Activated CD8-positive, alpha-beta T cell treated with anti-CD3 and anti-CD28 coated beads for 36 hours (primary cell): ENCODE measurements at regions not wholly inside any gene's neighbourhood (a gene's known extent, or its start where the extent isn't known, plus 50 kb on each side); places are given as distances from the start of the nearest gene placed in this dataset.
"Not testable (repeated sequence)": the region's sequence is repeated elsewhere in the genome, so short reads cannot be mapped to it uniquely, and the experiment has no call there.

Experiments
- ATAC-seq: fragments of 200-7000 bp; cut with Tn5 transposase; one replicate; pipeline ENCODE4 v1.10.0; 2021; ENCODE audit warnings: mild to moderate bottlenecking, moderate library complexity
- CTCF ChIA-PET: fragments of 350-600 bp; sonication (Branson Sonifier 250); formaldehyde crosslinking; loops from one replicate; lab custom pipeline; 2021; ENCODE audit warnings: antibody characterized with exemption; lab: Charles Lee
- POLR2A ChIA-PET: fragments of 350-600 bp; sonication (Branson Sonifier 250); formaldehyde crosslinking; loops from one replicate; lab custom pipeline; 2021; ENCODE audit warnings: antibody characterized with exemption; lab: Charles Lee
- DNase-seq: peaks from one replicate; pipeline ENCODE4 v3.0.0-alpha.2; 2020
- H3K27ac Mint-ChIP-seq: one replicate; pipeline ENCODE4 v1.8.0; 2021; ENCODE audit warnings: mild to moderate bottlenecking, mixed read lengths
- H3K27me3 Mint-ChIP-seq: one replicate; pipeline ENCODE4 v1.8.0; 2021; ENCODE audit warnings: mixed read lengths
- H3K36me3 Mint-ChIP-seq: one replicate; pipeline ENCODE4 v1.8.0; 2021; ENCODE audit warnings: low read depth, mixed read lengths
- H3K4me1 Mint-ChIP-seq: one replicate; pipeline ENCODE4 v1.8.0; 2021; ENCODE audit warnings: low read depth, mixed read lengths
- H3K4me3 Mint-ChIP-seq: one replicate; pipeline ENCODE4 v1.8.0; 2021; ENCODE audit warnings: mild to moderate bottlenecking, moderate library complexity, mixed read lengths
- H3K9me3 Mint-ChIP-seq: one replicate; pipeline ENCODE4 v1.8.0; 2021; ENCODE audit warnings: mixed read lengths
- intact Hi-C: fragments of 100-400 bp; cut with micrococcal nuclease; formaldehyde crosslinking; loops from one replicate; pipeline ENCODE4 v1.10.0; 2022
- TF ChIP-seq, protein P1 (sequence below): fragments of 200-600 bp; IDR thresholded peaks from one replicate; pipeline ENCODE4 v1.8.0; 2022; ENCODE audit warnings: antibody characterized with exemption, mild to moderate bottlenecking

DNA sequence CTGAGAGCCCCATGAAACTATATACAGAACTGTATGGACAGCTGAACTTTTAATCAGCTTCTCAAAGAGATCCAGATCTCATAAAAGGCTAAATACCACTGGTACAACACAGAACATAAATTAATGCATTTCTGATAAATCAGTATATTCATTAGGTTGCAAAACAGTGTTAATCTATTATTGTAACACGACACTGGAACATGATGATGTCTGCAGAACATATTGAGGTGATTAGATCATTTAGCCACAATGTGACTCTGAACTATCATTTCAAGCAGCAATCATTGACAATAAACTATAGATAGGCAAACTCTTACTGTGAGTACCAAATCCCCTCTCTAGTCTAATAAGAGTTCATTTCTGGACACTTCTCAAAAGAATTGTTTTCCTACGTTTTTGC lies 50.3 kb downstream of the GASK1B start:
- Mint-ChIP-seq H3K9me3 (no peaks in the 10 kb centered on the region), H3K36me3 (no peaks in the 10 kb centered on the region), H3K4me1 (no peaks in the 10 kb centered on the region), H3K27me3 (no peaks in the 10 kb centered on the region), H3K4me3 (no peak overlapping the region), H3K27ac (no peak overlapping the region)
- POLR2A ChIA-PET, result no interaction called here
- CTCF ChIA-PET, result interaction anchor here (0.6 kb wide), 1 partner anchor 27 kb away, joined by 3 read pairs; no protein-coding TSS in a partner anchor
- DNase-seq, result no peak
- intact Hi-C loops, result no loop called here
- no peak for ATAC-seq
- TF ChIP-seq, protein P1, sequence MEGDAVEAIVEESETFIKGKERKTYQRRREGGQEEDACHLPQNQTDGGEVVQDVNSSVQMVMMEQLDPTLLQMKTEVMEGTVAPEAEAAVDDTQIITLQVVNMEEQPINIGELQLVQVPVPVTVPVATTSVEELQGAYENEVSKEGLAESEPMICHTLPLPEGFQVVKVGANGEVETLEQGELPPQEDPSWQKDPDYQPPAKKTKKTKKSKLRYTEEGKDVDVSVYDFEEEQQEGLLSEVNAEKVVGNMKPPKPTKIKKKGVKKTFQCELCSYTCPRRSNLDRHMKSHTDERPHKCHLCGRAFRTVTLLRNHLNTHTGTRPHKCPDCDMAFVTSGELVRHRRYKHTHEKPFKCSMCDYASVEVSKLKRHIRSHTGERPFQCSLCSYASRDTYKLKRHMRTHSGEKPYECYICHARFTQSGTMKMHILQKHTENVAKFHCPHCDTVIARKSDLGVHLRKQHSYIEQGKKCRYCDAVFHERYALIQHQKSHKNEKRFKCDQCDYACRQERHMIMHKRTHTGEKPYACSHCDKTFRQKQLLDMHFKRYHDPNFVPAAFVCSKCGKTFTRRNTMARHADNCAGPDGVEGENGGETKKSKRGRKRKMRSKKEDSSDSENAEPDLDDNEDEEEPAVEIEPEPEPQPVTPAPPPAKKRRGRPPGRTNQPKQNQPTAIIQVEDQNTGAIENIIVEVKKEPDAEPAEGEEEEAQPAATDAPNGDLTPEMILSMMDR, result no peak

DNA sequence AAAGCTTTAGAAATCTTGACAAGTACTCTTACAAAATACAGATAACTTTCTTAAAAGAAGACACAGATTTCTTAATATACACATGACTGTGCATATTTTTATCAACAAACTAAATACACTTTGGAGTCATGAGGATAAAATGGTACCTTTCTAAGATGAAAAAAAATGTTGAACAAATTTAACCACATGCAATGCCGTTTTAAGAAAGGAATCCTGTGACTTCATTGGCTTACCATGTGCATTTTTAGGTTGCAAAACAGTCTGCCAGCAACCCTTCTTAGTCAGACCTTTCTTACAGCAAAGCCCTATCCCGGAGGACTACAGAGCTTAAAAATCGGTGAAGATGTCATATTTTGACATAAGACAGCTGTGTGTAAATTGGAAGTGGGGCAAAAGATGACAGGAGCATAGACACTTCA lies 51.7 kb downstream of the GASK1B start:
- POLR2A ChIA-PET, result no interaction called here

DNA sequence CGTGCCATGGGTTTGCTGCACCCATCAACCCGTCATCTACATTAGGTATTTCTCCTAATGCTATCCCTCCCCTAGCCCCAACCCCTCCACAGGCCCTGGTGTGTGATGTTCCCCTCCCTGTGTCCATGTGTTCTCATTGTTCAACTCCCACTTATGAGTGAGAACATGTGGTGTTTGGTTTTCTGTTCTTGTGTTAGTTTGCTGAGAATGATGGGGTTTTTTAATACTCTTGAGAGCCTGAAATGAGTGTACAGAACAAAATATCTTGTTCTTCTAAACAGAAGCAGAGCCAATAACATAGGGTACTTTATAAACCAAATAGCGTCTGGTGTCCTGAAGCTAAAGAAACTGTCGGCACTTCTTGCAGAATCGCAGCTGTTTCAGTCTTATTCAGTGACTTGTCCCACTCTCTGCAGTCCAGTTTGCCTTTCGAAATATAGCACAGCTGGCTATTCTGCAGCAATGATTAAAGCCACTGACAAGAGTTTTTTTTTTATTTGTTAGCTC lies 52.1 kb downstream of the GASK1B start:
- H3K27me3 Mint-ChIP-seq, H3K27ac Mint-ChIP-seq, CTCF ChIA-PET, DNase-seq, H3K4me3 Mint-ChIP-seq, POLR2A ChIA-PET, intact Hi-C loops, H3K36me3 Mint-ChIP-seq, H3K9me3 Mint-ChIP-seq, H3K4me1 Mint-ChIP-seq, ATAC-seq: not testable (repeated sequence)

More for the DNA sequence above, 51.7 kb downstream of the GASK1B start:
- no peaks in the 10 kb centered on the region for H3K9me3 Mint-ChIP-seq
- CTCF ChIA-PET, result no interaction called here
- no peak for DNase-seq
- ATAC-seq, result no peak
- no peak overlapping the region for H3K4me3 Mint-ChIP-seq
- no peak overlapping the region for H3K27ac Mint-ChIP-seq
- H3K36me3 Mint-ChIP-seq, result no peaks in the 10 kb centered on the region
- H3K27me3 Mint-ChIP-seq, result no peaks in the 10 kb centered on the region
- no peaks in the 10 kb centered on the region for H3K4me1 Mint-ChIP-seq
- TF ChIP-seq, protein P1, result no peak
- intact Hi-C loops, result no loop called here

DNA sequence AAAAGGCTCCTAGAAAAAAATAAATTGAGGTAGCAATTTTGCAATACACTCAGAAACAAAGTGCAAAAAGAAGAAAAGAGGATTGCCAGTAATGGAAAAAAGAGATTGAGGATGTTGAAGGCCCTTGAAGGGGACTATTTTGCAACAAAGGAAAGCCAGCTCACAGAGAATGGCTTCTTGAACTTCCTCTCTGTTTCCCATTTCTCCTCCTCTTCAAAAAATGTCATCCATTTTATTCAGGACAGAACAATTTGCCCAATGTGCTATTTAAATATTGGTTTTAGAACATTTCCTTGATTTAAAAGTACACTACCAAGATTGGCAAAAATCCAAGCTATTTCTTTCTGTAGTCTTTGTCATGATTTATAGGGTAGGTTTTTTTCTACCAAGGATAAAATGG lies 60.2 kb downstream of the GASK1B start:
- DNase-seq (no peak), ATAC-seq (no peak)
- no peaks in the 10 kb centered on the region for H3K9me3 Mint-ChIP-seq
- no peak overlapping the region for H3K27ac Mint-ChIP-seq
- no peaks in the 10 kb centered on the region for H3K27me3 Mint-ChIP-seq
- POLR2A ChIA-PET, result no interaction called here
- intact Hi-C loops, result no loop called here
- H3K36me3 Mint-ChIP-seq, result no peaks in the 10 kb centered on the region
- no peaks in the 10 kb centered on the region for H3K4me1 Mint-ChIP-seq
- no peak overlapping the region for H3K4me3 Mint-ChIP-seq
- TF ChIP-seq, protein P1, result no peak
- CTCF ChIA-PET, result no interaction called here

DNA sequence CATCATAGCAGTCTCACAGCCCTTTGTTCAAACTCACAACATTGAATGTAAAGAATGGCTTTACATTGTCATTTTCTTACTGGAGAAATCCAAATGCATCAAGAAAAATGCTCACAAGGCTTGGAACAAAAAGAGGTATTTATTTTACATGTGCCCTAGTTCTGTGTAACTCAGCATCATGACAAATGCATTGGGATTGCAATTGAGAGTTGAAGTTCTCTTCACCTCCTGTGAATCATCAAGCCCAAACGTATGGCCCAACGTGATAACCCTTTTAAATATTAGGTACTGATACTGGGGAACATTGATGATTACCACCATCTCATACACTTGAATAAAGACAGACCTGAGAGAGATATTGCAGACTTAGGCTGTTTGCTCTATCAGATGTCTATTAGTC lies 61.6 kb downstream of the GASK1B start:
- Mint-ChIP-seq H3K36me3 (no peaks in the 10 kb centered on the region), H3K9me3 (no peaks in the 10 kb centered on the region)
- POLR2A ChIA-PET, result no interaction called here

More for the DNA sequence above, 61.6 kb downstream of the GASK1B start:
- Mint-ChIP-seq H3K4me3 (no peak overlapping the region), H3K4me1 (no peaks in the 10 kb centered on the region), H3K27me3 (no peaks in the 10 kb centered on the region), H3K27ac (no peak overlapping the region)
- intact Hi-C loops, result no loop called here
- TF ChIP-seq, protein P1, result no peak
- no peak for DNase-seq
- no peak for ATAC-seq
- CTCF ChIA-PET, result no interaction called here
